Stimulated activated CD4-positive, alpha-beta T cell treated with anti-CD3 and anti-CD28 coated beads, TNF-alpha, amount 100 ng/mL, for 48 hours (primary cell): ENCODE measurements at regions not wholly inside any gene's neighbourhood (a gene's known extent, or its start where the extent isn't known, plus 50 kb on each side); places are given as distances from the start of the nearest gene placed in this dataset.
A peak's percentile ranks its signal among the peaks of the same experiment; 100 is the strongest.
"Not testable (repeated sequence)": the region's sequence is repeated elsewhere in the genome, so short reads cannot be mapped to it uniquely, and the experiment has no call there.

Experiments
- DNase-seq, 3 donors: peaks; one replicate each; pipeline ENCODE4 v3.0.0-alpha.2; 2020; ENCODE audit warnings: low read depth in 3 of 3

DNA sequence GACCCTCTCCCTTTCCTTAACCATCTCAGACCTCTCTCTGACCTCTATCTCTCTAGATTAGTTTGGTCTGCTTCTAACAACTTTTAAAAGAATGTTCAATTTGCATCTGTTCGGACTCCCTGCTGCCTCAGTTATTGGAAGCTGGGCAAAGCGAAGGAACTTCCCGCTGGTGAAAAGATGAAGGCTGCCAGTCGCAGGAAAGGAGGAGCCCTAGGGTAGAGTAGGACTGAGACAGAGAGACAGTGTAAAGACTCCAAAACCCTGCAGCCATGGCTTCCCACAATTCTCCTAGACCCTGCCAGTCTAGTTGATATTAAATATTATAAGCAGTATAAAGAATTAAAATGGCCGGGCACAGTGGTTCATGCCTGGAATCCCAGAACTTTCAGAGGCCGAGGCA is 581.8 kb downstream of the EPM2A start:
- no peak for DNase-seq

DNA sequence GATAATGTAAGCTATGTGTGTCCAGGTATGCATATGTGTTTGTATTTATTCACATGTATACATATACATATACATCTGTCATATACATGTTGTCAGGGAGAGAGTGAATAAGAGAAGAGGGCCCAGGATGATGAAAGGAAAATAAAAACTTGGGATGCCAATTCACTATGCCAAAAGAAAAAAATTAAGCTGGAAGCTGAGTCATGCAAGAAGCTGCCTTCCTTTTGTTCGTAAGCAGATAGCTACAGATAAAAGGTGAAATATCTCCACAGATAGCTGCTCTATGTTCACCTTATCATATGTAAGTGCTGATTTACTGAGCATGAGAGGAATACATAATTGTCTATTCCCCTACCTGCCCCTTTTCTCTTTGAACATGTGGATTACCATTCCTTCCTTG is 579.9 kb downstream of the EPM2A start:
- DNase-seq = no peak

DNA sequence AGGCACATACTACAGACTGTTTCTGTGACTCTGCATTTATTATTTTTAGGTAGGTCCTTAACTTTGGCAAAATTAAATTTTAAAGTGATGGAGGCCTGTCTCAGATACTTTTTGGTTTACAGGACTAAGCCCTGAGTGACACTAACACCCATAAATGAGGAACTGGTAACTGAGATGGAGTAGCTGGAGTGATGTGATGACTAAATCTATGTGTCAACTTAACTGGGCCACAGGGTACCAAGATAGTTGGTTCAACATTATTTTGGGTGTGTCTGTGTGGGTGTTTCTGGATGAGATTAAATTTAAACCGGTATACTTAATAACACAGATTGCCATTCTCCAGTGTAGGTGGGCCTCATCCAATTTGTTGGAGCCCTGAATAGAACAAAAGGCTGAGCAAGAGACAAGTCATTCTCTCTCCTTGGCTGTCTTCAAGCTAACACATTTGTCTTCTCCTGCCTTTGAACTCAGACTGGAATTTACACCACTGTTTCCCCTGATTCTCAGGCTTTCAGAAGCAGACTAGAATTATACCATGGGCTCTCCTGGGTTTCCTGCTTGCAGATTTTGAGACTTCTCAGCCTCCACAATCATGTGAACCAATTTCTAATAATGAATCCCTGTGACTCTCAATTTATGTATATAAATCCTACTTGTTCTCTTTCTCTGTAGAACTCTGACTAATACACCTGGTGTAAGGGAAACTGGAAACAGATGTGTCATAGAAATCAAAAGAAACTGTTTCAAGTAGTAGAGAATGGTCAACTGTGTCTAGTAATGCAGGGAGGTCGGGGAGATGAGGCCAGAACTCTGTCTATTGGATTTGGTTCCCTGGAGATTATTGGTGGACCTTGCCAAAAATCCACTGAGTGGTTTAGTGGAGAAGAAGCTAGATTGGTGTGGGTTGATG is 579.2 kb downstream of the EPM2A start:
- DNase-seq = no peak

DNA sequence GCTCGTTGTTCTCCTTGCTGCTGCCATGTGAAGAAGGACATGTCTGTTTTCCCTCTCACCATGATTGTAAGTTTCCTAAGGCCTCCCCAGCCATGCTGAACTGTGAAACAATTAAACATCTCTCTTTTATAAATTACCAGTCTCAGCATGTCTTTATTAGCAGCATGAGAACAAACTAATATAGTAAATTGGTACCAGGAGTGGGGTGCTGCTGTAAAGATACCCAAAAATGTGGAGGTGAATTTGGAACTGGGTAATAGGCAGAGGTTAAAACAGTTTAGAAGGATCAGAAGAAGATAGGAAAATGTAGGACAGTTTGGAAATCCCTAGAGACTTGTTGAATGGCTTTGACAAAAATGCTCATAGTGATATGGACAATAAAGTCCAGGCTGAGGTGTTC is 576.7 kb downstream of the EPM2A start:
- not testable (repeated sequence) for DNase-seq

DNA sequence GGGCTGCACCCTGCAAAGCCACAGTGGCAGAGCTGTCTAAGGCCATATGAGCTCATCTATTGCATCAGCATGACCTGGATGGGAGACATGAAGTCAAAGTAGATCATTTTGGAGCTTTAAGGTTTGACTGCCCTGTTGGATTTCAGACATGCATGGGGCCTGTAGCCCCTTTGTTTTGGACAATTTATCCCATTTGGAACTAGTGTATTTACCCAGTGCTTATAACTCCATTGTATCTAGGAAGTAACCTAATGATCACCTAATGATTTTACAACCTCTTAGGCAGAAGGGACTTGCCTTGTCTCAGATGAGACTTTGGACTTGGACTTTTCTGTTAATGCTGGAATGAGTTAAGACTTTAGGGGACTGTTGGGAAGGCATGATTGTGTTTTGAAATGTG is 575.4 kb downstream of the EPM2A start:
- no peak for DNase-seq

DNA sequence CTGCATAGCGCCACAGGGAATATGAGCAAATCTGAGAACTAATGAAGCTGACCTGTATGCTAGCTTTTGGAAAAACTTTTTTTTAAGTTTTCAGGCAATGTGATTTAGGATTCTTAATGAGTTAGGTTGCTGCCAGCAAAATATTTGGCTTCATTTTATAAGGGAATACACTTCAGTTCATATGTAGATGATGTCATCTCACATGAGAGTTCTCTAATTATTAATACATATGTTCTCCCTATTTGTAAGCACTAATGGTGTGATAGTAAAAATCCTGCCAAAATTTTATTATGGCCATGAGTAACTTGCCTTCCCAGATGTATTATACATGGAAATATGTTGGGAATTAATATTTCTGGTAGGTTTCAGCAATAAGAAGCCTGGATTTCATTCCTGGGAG is 573.8 kb downstream of the EPM2A start:
- DNase-seq = no peak

DNA sequence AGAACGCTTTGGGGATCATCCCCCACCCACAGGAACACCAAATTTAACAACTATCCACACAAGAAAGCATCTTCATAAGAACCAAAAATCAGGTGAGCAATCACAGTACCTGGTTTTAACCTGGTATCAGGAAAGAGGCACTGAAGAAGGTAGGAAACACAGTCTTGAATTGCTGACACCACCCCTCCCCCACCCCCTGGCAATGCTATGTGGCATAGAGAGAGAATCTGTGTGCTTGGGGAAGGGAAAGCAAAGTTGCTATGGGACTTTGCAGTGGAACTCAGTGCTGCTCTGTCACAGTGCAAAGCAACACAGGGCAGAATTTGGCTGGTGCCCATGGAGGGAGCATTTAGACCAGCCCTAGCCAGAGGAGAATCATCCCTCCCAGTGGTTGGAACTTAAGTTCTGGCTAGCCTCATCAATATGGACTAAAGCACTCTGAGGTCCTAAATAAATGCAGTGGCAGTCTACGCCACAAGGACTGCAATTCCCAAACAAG is 565.5 kb downstream of the EPM2A start:
- no peak for DNase-seq

DNA sequence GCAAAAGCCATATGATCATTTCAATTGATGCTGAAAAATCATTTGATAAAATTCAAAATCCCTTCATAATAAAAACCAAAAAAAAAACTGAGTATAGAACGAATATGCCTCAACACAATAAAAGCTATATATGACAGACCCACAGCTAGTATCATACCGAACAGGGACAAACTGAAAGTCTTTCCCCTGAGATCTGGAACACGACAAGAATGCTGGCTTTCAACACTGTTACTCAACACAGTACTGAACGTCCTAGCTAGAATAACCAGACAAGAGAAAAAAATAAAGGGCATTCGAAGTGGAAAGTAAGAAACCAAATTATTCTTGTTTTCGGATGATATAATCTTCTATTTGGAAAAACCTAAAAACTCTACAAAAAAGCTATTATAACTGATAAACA is 559.9 kb downstream of the EPM2A start:
- no peak for DNase-seq

DNA sequence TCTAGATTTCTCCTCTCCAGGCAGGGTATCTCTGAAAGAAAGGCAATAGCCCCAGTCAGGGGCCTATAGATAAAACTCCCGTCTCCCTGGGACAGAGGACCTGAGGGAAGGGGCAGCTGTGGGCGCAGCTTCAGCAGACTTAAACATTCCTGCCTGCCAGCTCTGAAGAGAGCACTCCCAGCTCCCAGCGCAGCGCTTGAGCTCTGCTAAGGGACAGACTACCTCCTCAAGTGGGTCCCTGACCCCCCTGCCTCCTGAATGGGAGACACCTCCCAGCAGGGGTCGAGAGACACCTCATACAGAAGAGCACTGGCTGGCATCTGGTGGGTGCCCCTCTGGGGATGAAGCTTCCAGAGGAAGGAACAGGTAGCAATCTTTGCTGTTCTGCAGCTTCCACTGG is 556.9 kb downstream of the EPM2A start:
- no peak for DNase-seq

DNA sequence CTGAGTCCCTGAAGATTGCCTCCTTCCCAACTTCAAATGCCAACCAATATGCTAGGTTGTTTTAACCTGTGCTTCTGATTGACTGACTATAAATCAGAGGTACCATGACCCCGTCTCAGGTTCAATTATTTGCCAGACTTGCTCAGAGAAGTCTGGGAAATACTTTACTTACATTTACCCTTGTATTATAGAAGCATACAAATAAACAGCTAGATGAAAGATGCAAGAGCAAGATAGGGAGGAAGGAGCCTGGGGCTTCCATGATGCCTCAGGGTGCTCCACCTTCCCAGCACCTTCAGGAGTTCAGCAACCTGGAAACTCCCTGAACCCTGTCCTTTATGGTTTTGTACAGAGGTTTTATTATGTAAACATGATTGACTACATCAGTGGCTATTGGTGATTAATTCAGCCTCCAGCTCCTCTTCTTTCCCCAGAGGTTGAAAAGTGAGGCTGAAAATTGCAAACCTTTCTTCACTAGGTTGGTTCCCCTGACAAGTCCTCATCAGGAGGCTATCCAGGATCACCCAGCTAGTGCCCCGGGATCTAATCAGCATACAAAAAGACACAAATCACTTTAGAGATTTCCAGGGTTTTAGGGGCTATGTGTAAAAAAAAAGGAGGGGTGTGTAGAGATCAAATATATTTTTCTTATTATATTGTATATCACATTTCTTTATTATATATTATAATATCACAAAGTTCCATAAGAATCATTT is 547.7 kb downstream of the EPM2A start:
- DNase-seq = no peak

DNA sequence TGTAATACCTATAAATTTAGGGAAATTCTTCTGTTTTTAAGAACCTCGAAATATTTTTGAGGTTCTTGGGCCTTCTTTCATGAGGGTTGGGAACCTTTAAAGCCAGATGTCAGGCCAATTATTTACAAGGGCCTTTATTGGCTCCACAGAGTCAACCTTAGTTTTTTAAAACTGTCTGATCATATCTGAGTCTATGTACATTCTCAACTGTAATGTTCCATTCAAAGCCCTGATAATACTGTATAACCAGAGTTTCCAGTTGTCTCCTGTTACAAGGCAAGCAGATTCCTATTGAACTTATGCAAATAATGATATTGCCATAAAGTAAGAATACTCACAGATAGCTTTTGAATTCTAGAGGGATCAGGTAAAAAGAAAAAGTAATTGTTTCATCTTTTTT is 545.5 kb downstream of the EPM2A start:
- no peak for DNase-seq

DNA sequence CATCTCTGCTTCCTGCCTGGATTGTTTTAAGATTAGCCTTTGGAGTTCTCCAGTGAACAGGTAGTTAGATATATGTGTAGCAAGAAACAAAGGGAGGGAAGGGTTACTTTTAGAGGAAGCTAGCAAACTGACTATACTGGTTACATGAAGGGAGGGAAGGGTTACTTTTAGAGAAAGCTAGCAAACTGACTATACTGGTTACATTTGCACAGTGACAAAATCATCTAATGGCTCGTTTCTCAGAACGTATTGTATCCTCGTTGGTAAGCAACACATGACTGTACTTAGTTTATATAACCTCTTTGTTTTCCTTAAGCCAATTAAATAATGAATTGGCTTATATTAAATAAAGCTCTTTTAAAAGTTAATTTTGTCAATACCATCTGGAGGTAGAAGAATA is 540.9 kb downstream of the EPM2A start:
- no peak for DNase-seq

DNA sequence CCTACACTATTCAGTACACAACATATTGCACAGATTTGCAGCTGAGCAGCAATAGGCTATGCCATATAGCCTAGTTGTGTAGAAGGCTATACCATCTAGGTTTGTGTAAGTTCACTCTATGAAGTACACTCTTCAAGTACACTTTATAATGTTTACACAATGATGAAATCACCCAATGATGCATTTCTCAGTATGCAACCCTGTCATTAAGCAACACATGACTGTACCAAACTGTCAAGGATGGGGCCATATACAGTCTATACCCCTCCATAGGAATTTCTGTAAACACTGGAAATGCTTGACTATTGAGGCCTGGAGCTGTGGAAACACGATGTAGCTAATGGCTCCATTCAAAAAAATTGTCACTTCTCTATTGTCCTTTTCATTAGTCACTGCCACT is 535.4 kb downstream of the EPM2A start:
- DNase-seq = no peak

DNA sequence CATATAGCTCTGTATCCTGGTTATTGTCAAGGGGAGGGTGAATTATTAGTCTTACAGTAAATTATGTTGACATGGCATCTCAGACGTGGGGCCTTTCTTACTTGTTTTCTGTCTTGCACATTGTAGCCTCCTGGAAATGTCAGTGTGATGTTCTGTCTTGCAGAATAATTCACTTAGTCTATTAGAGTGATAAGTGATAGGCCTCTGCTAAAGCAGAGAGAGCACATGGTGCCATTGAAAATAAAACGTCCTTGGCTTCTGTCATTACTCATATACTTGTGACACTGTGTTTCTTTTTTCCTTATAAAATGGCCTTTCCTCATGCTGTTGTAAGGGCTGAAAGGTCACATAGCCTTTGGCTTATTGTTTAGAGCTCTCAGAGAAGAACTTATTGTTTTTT is 531.0 kb downstream of the EPM2A start:
- DNase-seq = no peak

DNA sequence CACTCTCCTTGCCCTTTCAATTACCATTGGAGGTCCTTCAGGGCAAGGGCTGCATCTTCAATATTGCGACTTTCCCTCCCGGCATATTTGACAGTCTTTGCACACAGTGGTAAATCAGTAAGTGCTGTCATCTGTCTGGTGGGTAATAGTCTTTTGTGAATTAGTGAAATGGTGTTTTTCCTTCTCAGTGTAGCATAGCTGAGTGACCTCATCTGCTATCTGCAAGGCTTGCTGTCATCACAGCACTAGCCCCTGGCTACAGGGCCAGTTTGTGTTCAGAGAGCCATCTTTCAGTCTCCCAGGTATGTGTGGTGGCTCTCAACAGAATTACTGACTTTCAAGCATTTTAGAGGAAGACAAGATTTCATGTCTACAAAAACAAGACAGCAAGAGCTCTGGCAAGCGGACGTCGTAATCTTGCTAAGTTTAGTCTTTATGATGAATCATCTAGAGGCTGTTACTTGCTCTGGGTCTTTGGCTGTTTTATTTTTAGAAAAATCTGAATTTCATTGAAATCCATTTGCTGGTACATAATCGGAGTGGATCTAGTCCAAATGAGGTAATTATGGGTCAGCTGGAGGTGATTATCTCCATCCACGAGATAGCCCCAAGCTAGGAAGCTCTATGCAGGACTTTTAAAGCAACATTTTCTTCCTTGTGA is 528.9 kb downstream of the EPM2A start:
- DNase-seq = no peak

DNA sequence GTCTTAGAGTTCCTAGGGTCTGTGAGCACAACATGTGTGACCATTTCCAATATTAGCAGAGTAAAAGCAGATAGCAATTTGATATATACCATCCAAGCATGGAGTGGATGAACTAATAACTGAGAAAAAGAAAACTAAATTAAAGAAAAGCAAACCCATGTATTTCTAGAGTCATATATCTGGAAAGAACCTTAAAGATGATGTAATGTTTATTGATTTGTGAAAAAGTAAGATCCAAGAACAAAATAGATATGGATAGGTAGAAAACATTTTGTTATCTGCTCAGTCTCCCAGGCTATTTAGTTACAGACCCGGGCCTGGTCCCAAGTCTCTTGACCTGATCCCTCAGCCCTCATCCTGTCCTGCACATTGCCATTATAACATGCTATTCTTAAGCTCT is 526.8 kb downstream of the EPM2A start:
- no peak for DNase-seq

DNA sequence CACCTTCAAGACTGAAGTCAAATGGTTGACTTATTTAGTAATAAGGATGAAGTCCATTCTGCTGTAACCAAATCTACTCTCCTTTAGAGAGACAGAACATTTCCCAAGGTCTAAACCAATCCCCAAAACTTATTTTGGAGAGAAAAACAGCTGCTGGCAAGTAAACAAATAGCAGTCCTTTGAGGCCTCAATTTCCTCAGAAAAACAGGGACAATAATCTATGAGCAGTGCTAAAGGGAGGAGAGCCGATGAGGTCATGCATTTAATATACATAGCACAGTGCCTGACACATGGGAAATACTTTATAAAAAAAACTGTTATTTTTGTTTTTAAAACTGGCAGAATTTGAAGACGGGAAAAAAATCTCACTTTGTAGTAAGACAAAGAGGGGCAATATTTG is 526.0 kb downstream of the EPM2A start:
- DNase-seq = no peak

DNA sequence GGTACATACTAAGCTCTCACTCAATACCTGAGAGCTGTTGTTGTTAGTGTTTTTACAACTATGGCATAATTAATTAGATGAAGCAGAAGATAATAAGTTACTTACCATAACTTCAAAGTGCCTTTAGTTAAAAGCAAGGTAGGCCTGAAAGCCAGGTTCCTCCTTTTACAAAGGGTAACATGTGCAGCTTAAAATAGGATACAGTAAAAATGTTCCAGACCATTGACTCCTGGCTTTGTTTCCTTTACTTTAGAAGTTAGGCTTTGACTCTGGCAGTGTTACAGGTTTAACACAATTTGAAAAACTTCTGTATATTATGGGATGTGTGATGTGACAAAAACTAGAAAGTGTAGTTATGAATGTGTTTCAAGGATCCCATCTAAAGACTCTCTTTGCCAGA is 522.5 kb downstream of the EPM2A start:
- DNase-seq = no peak

DNA sequence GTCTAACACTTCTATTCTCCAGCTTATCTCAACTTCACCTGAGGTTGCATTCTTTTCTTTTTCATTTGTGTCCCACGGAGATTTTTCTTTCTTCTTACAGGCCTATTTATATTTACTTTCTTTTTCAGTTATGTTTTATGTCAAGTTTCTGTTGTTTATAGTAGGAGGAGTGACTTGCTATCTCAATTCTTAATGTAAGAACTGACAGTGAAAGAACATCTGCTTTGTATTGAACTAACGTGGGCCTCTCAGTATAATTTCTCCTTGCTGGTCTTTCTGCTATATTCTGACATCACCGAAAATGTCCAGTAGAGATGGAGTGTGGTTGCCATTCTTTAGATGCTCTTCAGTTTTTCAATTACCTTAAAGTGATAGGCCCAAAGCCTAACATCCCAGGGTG is 521.7 kb downstream of the EPM2A start:
- DNase-seq = no peak

DNA sequence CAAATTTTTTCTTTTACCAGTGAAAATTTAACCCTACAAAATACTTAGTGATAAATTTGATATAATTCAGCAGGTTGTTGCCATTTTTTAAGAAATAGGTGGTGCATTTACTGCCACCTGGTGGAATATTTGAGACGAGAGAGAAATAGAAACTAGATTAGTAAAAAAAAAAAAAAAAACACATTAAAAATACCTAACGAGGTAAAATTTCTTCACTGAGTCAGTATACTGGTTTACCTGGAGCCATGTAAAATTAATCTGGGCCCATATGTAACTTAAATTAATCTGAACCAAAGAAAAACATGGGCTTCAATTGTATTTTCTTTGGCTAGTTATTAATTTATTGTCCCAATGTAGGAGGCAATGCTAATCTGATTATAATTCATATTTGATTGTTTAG is 520.8 kb downstream of the EPM2A start:
- peak in 1 of 3 donors; percentile 2 for DNase-seq

DNA sequence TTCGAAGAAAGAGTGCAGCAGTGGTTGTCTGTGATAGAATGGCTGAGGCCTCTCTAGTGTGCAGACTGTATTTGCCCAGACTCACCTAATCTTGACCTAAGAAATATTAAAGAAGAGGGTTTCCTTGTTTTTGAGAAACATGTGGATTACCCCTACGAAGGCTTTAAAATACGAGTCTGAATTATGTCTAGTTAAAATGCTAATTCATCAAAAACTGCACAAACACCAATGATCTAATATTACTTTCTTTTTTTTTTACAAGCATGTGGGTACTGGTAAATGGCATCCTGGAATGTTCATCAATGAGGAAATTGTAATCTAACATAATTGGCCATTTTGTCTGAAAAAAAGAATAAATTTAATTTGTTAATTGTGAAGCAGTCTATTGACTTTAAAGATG is 510.9 kb downstream of the EPM2A start:
- no peak for DNase-seq

DNA sequence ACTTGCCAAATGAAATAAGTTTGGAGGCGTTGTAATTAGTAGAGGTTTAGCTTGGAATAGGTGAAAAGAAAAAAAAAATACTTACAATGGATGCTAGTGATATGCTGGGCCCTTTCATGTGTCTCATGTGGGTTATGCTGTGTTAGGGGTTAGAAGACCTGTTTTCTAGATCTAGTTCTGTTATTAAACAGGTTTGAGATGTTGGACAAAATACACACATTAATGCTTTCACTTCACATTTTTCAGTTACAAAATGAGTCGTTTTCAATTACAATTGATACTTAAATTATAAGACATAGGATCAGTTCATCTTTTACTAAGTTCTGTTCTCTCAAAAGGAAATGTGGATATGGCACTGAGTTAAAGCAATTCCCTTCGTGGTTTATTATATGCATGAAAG is 509.8 kb downstream of the EPM2A start:
- no peak for DNase-seq

DNA sequence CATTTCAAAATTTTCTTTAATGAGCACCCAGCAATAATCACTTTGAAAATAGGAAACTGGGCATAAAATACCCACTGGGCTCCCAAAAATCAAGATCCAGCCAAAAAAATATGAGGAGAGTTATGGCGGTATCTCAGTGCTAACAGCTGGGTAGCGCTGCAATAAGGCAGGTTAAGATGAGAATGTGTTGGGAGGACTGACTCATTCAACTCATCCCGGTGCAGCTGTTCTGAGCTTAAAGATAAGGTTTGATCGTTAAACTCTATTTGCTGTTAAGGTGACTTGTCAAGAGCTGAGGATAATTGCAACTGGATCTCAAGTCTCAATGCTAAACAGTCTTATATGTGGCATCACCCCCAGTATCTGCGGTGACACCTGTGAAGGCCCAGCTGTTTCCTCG is 507.7 kb downstream of the EPM2A start:
- DNase-seq = no peak
